ENCODE measurements at regions not wholly inside any gene's neighbourhood (a gene's known extent, or its start where the extent isn't known, plus 50 kb on each side); places are given as distances from the start of the nearest gene placed in this dataset.

DNA sequence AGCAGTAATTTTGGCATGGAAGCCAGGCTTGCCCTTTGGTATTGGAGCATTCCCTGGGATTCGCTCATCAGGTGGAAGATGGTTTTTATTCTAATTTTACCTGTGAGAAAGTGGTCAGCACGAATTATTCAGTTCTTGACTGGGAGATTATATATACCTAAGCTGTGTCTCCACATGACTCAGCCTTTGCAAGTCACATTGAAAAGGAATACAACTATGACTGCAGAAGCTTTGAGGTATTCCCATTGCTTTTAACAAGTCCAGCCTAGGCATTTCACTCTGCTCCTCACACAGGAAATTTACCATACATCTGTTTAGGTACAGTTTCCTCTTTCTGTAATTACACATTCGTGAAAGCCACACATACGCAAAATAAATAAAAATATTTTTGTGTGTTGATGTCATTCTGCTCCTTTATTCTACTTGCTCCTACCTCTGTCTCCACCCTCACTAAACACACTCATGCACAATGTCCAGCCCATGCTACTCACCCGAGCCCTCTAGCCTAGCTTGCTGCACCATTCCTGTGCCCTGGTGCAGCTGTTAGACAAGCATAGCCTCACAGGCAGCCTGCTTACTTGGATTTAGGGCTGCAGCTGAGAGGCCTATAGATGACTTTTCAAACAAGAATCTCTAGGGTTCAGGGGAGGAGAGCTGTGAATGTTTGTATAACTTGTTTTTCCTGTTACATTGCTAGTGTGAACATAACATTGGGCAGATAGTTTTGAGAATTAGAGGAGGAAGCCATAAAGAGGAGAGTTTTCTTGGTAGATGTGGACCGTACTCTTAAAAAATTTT is 504.4 kb upstream of the FAT1 start:
- TF ChIP-seq NFIC (IDR thresholded peaks at IDR 0.05) = no peak
- TF ChIP-seq EP300 (IDR thresholded peaks at IDR 0.05; ENCODE audit: borderline replicate concordance) = no peak
- TF ChIP-seq, protein P1, sequence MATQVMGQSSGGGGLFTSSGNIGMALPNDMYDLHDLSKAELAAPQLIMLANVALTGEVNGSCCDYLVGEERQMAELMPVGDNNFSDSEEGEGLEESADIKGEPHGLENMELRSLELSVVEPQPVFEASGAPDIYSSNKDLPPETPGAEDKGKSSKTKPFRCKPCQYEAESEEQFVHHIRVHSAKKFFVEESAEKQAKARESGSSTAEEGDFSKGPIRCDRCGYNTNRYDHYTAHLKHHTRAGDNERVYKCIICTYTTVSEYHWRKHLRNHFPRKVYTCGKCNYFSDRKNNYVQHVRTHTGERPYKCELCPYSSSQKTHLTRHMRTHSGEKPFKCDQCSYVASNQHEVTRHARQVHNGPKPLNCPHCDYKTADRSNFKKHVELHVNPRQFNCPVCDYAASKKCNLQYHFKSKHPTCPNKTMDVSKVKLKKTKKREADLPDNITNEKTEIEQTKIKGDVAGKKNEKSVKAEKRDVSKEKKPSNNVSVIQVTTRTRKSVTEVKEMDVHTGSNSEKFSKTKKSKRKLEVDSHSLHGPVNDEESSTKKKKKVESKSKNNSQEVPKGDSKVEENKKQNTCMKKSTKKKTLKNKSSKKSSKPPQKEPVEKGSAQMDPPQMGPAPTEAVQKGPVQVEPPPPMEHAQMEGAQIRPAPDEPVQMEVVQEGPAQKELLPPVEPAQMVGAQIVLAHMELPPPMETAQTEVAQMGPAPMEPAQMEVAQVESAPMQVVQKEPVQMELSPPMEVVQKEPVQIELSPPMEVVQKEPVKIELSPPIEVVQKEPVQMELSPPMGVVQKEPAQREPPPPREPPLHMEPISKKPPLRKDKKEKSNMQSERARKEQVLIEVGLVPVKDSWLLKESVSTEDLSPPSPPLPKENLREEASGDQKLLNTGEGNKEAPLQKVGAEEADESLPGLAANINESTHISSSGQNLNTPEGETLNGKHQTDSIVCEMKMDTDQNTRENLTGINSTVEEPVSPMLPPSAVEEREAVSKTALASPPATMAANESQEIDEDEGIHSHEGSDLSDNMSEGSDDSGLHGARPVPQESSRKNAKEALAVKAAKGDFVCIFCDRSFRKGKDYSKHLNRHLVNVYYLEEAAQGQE (IDR thresholded peaks at IDR 0.05; ENCODE audit: low read depth) = no peak
- no peak for TF ChIP-seq CEBPB (IDR thresholded peaks at IDR 0.05)
- TF ChIP-seq, protein P2, sequence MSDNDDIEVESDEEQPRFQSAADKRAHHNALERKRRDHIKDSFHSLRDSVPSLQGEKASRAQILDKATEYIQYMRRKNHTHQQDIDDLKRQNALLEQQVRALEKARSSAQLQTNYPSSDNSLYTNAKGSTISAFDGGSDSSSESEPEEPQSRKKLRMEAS (IDR thresholded peaks at IDR 0.05) = no peak
- TF ChIP-seq TAF1 (IDR thresholded peaks at IDR 0.05; ENCODE audit: low read depth) = no peak

Measured in Ishikawa (cell line).